ENCODE measurements at regions not wholly inside any gene's neighbourhood (a gene's known extent, or its start where the extent isn't known, plus 50 kb on each side); places are given as distances from the start of the nearest gene placed in this dataset.
"Not testable (repeated sequence)": the region's sequence is repeated elsewhere in the genome, so short reads cannot be mapped to it uniquely, and the experiment has no call there.

DNA sequence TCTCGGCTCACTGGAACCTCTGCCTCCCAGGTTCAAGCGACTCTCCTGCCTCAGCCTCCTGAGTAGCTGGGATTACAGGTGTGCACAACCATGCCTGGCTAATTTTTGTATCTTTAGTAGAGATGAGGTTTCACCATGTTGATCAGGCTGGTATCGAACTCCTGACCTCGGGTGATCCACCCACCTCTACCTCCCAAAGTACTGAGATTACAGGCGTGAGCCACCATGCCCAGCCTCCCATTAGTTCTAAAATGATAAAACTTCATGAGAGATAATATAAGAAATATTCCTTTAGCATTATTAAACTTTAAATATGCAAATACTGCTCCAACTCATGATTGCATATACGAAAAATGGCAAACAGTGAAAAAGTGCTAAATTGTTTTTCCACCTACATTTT is 793.6 kb upstream of the CDH10 start:
- TF ChIP-seq, protein P1, sequence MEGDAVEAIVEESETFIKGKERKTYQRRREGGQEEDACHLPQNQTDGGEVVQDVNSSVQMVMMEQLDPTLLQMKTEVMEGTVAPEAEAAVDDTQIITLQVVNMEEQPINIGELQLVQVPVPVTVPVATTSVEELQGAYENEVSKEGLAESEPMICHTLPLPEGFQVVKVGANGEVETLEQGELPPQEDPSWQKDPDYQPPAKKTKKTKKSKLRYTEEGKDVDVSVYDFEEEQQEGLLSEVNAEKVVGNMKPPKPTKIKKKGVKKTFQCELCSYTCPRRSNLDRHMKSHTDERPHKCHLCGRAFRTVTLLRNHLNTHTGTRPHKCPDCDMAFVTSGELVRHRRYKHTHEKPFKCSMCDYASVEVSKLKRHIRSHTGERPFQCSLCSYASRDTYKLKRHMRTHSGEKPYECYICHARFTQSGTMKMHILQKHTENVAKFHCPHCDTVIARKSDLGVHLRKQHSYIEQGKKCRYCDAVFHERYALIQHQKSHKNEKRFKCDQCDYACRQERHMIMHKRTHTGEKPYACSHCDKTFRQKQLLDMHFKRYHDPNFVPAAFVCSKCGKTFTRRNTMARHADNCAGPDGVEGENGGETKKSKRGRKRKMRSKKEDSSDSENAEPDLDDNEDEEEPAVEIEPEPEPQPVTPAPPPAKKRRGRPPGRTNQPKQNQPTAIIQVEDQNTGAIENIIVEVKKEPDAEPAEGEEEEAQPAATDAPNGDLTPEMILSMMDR (conservative IDR thresholded peaks at IDR 0.05 in 1 of 2, IDR thresholded peaks at IDR 0.05 in 1 of 2; ENCODE audit: extremely low read depth in 1 of 2, insufficient read depth in 1 of 2, low read depth in 1 of 2, low read length in 2 of 2) = not testable (repeated sequence)
- TF ChIP-seq EZH2 (IDR thresholded peaks at IDR 0.05; ENCODE audit: borderline replicate concordance, low read length) = not testable (repeated sequence)

Data from mammary epithelial cell (primary cell).